ENCODE measurements at regions not wholly inside any gene's neighbourhood (a gene's known extent, or its start where the extent isn't known, plus 50 kb on each side); places are given as distances from the start of the nearest gene placed in this dataset.

DNA sequence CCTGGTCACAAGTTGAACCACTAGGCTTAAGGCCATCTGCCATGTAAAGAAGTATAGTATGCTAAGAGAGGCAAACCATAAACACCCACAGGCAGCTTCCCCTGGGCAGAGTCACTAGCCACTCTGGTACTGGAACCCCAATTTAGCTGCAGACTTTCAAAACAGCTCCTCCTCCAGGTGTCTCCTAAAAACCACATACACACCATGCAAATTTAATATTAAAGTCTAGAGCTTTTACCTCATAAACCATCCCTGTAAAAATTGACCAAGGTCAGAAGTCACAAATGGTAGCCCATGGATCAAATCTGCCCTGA lies 99.1 kb upstream of the STT3B start:
- TF ChIP-seq GATA2 (IDR thresholded peaks at IDR 0.05; ENCODE audit: low read depth, low read length) (no peak), GATA3 (IDR thresholded peaks at IDR 0.05; ENCODE audit: low read depth, low read length) (no peak)

Data from SH-SY5Y (cell line).